GM18508 (cell line): ENCODE measurements at regions not wholly inside any gene's neighbourhood (a gene's known extent, or its start where the extent isn't known, plus 50 kb on each side); places are given as distances from the start of the nearest gene placed in this dataset.

Experiments used
- ATAC-seq: cut with Tn5 transposase; IDR thresholded peaks from one replicate; pipeline ENCODE4 v1.9.1; 2021; ENCODE audit warnings: moderate number of reproducible peaks; ENCODE audit not compliant: insufficient read depth, unreplicated experiment

GRCh38 chr4:29240641-29241040 lies 1479.5 kb upstream of the PCDH7 start:
- no peak for ATAC-seq

- no peak for ATAC-seq
These were observed 1477.1 kb upstream of the PCDH7 start for GRCh38 chr4:29243054-29243453.

DNA sequence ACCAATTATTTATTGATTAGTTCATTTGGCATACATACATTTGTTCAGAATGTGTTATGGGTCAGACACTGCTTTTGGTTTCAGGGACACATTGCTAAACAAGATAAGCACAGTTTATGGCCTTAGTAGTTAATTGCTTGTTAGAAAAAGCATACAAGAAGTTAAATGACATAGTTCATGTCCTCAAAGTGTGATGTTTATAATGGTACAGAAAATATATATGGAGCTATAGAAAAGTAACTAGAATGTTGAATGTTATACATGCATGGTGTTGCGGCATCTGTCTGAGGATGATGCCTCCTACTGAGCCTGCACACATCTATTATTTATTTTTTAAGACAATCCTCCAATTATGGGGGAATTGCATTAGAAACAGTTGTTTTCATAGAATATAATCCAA lies 1476.3 kb upstream of the PCDH7 start:
- ATAC-seq = no peak

GRCh38 chr4:29259556-29259955 lies 1460.6 kb upstream of the PCDH7 start:
- no peak for ATAC-seq

GRCh38 chr4:29262986-29263385 lies 1457.2 kb upstream of the PCDH7 start:
- no peak for ATAC-seq

GRCh38 chr4:29276150-29276549 lies 1444.0 kb upstream of the PCDH7 start:
- no peak for ATAC-seq

DNA sequence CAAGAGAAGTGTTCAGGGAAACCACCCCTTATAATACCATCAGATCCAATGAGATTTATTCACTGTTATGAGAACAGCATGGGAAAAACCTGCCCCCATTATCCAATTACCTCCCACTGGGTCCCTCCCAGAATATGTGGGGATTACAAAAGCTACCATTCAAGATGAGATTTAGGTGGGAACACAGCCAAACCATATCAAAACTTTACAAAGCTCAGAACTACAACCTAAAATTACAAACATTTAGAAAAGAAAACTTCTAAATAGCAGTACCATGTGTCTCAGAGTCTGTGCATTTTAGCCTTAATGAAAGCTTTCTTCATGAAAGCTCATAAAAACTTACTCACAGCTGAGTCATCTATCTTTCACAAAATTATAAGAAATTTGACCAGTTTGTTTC lies 1442.8 kb upstream of the PCDH7 start:
- ATAC-seq = no peak

- no peak for ATAC-seq
These were observed 1441.6 kb upstream of the PCDH7 start for GRCh38 chr4:29278585-29278984.

DNA sequence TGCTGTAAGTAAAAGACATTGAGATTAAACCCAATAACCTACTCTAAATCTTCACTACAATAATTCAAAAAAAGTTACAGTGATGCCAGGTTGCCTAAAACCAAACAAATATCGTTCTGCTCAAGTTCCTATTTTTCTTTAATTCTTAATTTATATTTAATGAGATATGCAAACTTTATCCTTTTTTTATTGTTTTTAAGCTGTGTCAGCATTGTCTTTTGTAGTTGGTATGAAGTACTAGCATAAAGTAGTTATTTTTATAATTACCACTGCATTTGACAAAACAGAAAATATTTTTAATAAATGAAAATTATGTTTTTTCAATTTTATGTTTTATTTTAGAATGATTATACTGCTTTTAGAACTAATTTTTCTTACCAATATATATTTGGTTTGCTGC lies 1431.1 kb upstream of the PCDH7 start:
- no peak for ATAC-seq

- no peak for ATAC-seq
These were observed 1424.9 kb upstream of the PCDH7 start for GRCh38 chr4:29295280-29295679.

DNA sequence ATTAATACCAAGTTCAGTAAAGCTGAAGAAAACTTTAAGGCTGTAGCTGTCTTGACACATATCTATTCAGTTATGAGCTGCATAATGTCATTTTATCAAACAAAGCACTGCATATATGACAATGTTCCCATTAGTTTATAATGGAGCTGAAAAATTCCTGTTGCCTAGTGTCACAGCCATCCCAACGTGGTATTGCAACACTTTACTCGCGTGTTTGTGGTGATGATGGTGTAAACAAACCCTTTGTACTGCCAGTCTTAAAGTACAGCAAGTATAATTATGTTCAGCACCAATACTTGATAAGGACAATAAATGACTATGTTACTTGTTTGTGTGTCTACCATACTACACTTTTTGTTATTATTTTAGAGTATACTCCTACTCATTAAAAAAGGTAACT lies 1415.6 kb upstream of the PCDH7 start:
- ATAC-seq = no peak

DNA sequence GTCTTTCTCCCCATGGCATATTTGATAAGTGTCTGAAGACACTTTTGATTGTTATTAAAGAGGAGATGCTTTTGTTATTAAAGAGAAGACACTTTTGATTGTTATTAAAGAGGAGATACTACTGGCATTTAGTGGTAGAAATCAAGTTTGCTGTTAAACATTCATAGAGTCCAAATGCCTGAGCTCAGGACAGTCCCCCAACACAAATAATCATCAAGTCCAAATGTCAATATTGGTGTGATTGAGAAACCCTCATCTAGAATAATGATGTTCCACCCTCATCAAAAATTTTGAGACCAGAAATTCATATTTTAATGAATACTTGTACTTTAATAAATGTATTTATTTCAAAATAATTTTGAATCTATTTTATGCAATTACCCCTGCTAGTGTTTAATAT lies 1412.9 kb upstream of the PCDH7 start:
- ATAC-seq = no peak

GRCh38 chr4:29307755-29308154 lies 1412.4 kb upstream of the PCDH7 start:
- ATAC-seq = no peak

GRCh38 chr4:29309050-29309449 lies 1411.1 kb upstream of the PCDH7 start:
- ATAC-seq = no peak

GRCh38 chr4:29310252-29310651 lies 1409.9 kb upstream of the PCDH7 start:
- no peak for ATAC-seq

GRCh38 chr4:29311247-29311646 lies 1408.9 kb upstream of the PCDH7 start:
- ATAC-seq = no peak

DNA sequence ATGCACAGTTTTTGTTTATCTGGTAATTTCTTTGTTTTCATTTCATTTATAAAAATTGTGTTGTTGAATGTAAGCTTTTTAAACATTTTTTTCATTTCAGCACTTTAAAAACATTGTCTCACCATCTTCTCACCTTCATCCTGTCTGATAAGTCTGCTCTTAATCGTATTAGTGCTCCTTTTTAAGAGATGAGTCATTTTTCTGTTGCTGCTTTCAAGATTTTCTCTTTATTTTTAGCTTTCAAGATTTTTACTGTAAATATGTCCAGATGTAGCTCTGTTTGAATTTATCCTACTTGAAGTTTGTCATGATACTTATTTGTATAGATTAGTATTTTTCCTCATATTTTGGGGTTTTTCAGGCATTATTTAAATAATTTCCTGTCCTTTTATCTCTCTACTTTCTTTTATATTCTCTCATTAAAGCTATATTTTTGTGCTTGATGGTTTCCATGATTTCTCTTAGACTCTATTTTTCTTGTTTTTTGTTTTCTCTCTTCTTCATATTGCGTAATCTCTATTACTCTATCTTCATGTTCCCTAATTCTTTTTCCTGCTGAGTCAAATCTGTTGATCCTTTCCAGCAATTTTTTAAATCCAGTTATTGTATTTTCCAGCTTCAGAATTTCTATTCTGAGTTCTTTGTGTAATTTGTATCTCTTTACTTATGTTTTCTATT lies 1400.4 kb upstream of the PCDH7 start:
- ATAC-seq = no peak

DNA sequence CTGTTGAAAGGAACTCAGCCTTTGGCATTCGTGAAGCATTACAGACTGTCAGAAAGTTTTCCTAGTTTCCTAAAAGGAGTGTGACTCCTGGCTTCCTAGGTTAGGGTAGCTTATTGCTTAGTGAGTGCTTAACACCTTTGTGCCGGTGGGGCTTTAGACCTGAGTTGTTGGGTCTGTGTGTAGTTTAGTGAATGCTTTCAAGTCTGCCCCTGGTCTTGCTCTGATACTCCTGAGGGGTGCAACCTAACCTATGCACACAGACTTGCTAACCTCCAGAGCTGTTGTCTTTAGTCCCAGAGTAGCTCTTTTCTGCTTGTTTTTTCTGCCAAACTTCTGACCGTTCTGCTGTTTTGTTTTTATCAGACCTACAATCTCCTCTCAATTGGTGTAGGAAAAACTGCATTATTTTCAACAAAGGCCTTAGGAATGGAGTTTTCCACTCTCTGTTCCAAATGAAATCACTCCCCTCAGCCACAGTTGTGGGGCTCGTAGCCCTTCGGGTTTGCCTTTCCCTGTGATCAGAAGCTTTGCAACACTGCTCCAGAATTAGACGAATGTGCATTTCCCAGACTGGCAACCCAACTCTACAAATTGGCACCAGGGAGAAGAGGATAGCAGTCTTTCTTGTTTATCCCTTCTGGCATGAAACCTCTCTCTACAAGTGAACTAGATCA lies 1399.1 kb upstream of the PCDH7 start:
- ATAC-seq = no peak

DNA sequence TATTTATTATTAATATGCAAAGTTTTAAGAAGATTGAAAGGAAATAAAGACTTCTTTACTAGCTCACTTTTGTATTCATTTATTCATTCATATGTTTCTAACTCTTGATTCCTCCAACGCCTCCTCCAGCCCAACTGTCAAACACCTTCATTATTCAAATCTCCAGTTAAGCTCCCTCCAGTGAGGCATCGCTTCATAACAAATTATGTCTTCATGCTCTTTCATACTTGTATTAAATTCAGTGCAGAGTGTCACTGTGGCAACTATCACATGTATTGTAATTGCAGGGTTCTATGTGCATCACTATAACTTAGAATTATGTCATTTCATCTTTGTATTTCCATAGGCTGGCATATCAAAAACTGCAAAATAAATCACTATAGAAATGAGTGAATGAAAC lies 1394.2 kb upstream of the PCDH7 start:
- ATAC-seq = no peak

DNA sequence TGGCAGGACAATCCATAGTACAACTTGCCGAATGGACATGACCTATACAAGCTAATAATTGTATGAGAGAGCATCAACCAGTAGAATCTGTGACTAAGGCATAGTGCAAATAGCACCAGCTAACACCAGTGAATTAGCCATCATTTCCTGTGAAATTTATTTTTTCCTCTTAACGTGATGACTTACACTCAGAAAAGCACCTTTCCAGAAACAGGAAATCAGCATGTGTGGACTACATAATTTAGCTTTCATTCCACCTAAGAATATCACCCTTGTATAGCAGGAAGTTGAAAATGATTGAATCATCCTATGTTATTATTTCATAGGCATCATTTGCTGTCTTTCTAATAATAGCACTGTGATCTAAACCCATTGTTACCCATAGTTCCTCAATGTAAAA lies 1393.4 kb upstream of the PCDH7 start:
- no peak for ATAC-seq

DNA sequence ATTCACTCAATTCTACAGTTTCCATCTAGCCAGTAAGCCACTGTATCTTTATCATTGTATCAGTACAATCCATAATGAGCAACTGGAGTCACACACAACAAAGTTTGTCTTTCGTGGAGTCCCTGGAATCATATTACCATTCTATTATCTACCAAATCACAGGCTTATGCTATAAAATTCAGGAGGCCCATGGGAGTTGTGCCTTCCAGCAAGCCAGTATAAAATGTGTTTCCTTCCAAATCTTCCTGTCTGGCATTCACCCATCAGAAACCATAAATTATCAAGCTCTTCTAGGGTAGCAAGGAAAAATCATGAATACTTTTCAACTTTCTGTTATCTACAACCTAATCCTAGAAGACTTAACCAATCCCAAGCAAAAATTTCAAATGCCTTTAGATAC lies 1383.3 kb upstream of the PCDH7 start:
- no peak for ATAC-seq

GRCh38 chr4:29372971-29373370 lies 1347.2 kb upstream of the PCDH7 start:
- ATAC-seq = no peak
